Stimulated activated CD8-positive, alpha-beta memory T cell treated with anti-CD3 and anti-CD28 coated beads, Interleukin-12 subunit alpha, Interleukin-12 subunit beta, amount 100 ng/mL, for 24 hours (primary cell): ENCODE measurements at regions not wholly inside any gene's neighbourhood (a gene's known extent, or its start where the extent isn't known, plus 50 kb on each side); places are given as distances from the start of the nearest gene placed in this dataset.
A peak's percentile ranks its signal among the peaks of the same experiment; 100 is the strongest.

ENCODE experiments used
- DNase-seq: peaks from one replicate; pipeline ENCODE4 v3.0.0-alpha.2; 2020; ENCODE audit errors: extremely low read depth

GRCh38 chr12:19710811-19711793, 271.8 kb downstream of the AEBP2 start:
- no peak for DNase-seq

- no peak for DNase-seq
These were observed 272.7 kb downstream of the AEBP2 start for GRCh38 chr12:19712041-19712440.

- DNase-seq: no peak
These were observed 279.1 kb downstream of the AEBP2 start for GRCh38 chr12:19718401-19718800.

GRCh38 chr12:19719672-19720071, 280.4 kb downstream of the AEBP2 start:
- DNase-seq: no peak

GRCh38 chr12:19726122-19726521, 286.8 kb downstream of the AEBP2 start:
- no peak for DNase-seq

- DNase-seq: no peak
These were observed 287.3 kb downstream of the AEBP2 start for GRCh38 chr12:19726592-19726991.

DNA sequence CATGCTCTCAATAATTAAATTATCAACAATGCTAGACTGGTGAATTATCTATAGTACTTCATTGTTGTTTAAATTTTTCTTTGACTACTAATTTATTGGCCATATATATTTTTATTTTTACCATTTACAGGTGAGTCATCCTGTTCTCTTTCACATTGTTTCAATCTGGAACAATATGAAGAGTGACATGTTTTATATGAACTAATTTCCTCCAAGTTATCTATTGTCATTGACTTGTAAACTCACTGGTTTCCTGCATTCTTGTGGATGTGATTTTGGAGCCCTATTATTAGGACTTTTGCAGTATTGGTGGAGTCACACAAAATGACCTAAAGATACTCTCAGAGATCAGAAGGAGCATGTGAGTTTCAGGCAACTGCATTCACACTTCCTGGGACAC, 297.7 kb downstream of the AEBP2 start:
- DNase-seq: no peak

GRCh38 chr12:19739195-19739776, 300.0 kb downstream of the AEBP2 start:
- DNase-seq: peak; percentile 7

DNA sequence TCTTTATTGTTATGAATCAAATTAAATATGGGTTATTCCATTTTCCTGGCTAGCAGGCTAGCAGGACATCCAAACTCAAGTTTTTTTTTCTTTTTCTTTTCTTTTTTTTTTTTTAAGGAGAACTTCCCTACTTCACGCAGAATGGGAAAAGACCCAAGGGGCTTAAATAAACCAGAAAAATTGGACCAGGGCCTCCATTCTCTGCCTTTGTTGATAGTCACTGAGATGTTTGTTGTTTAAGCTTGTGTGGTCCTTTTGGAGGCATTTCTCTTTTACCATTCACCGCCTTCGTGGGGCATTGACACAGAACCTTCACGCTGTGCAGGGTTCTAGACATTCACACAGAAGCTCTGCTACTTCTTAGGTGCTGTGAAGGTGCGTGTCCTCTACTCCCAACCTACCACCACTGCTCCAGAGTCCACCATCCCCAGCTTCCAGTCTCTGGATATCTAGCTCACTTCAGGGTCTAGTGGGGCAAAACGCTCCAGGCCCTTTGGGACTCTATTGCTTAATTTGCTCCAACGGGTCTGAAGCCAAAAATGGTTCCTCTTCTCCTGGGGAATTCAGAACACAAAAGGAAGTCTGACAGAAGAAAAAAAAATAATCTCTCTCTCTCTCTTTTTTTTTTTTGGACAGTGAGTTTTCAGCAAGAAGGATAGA, 301.3 kb downstream of the AEBP2 start:
- no peak for DNase-seq

GRCh38 chr12:19741132-19741489, 301.8 kb downstream of the AEBP2 start:
- DNase-seq: no peak

- DNase-seq: no peak
These were observed 305.5 kb downstream of the AEBP2 start for GRCh38 chr12:19744705-19745218.

GRCh38 chr12:19746471-19746870, 307.2 kb downstream of the AEBP2 start:
- no peak for DNase-seq

GRCh38 chr12:19749906-19750574, 310.7 kb downstream of the AEBP2 start:
- no peak for DNase-seq

GRCh38 chr12:19751078-19751477, 311.8 kb downstream of the AEBP2 start:
- DNase-seq: no peak

- no peak for DNase-seq
These were observed 313.4 kb downstream of the AEBP2 start for GRCh38 chr12:19752712-19753111.

- no peak for DNase-seq
These were observed 315.8 kb downstream of the AEBP2 start for GRCh38 chr12:19755136-19755535.

GRCh38 chr12:19757317-19757877, 318.1 kb downstream of the AEBP2 start:
- DNase-seq: no peak

- no peak for DNase-seq
These were observed 319.9 kb downstream of the AEBP2 start for GRCh38 chr12:19759227-19759626.

GRCh38 chr12:19760611-19761010, 321.3 kb downstream of the AEBP2 start:
- DNase-seq: no peak

DNA sequence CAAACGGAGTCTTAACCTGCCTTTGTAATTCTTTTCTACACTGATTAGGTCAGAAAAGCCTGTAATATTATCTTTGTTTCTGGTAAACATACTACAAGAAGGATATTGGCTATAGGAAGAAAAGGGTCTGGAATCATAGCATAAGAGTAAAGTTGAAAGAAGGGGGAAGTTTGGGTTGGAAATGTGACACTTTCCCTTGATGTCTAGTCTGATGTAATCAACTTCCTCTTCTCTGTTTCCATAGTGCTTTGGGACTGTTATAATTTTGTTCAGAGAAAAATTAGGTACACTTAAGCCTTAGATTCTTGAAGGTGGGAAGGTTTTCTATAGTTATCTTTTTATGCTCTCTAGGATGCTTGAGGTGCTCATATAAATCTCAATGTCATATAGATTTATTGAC, 322.2 kb downstream of the AEBP2 start:
- no peak for DNase-seq

DNA sequence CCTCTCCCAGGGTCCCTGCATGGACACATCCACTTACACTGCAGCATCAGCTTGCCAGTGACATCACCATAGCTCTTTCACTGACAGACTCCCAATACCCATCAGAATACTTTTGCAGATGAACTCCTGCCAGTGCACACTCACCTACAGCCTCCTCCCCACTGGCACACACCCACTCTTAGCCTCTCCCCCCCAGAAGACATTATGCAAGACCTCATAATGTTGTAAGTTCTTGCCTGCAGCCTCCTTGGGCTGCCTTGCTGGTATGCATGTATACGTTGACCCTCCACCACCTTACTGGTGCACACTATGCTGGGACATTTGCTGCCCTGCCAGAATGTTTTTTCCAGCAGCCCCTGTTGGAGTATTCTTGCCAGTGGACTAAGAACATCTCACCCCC, 324.2 kb downstream of the AEBP2 start:
- no peak for DNase-seq

DNA sequence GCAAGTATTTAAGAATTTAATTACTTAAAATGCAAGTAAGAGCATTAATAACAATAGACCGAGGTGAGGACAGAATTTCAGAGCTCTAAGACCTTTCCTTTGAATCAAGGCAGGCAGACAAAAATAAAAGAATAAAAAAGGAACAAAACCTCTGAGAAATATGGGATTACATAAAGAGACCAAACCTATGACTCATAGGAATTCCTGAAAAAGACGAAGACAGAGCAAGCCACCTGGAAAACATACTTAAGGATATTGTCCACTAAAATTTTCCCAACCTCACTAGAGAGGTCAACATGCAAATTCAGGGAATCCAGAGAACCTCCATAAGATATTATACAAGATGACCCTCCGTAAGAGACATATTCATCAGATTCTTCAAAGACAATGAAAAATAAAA, 325.1 kb downstream of the AEBP2 start:
- no peak for DNase-seq
